Stimulated activated CD4-positive, alpha-beta T cell treated with anti-CD3 and anti-CD28 coated beads, Interleukin-4, amount 100 ng/mL, for 48 hours (primary cell): ENCODE measurements at regions not wholly inside any gene's neighbourhood (a gene's known extent, or its start where the extent isn't known, plus 50 kb on each side); places are given as distances from the start of the nearest gene placed in this dataset.
A peak's percentile ranks its signal among the peaks of the same experiment; 100 is the strongest.
"Not testable (repeated sequence)": the region's sequence is repeated elsewhere in the genome, so short reads cannot be mapped to it uniquely, and the experiment has no call there.

ENCODE experiments used
- DNase-seq, 2 donors: peaks; one replicate each; pipeline ENCODE4 v3.0.0-alpha.2; 2020; ENCODE audit warnings: low read depth in 2 of 2

GRCh38 chr4:155450676-155451075, 73.9 kb upstream of the MAP9 start:
- no peak for DNase-seq

GRCh38 chr4:155445306-155445705, 68.5 kb upstream of the MAP9 start:
- no peak for DNase-seq

- no peak for DNase-seq
Measured at GRCh38 chr4:155444721-155445120, 68.0 kb upstream of the MAP9 start.

- peak; percentile 41 to 63 for DNase-seq
Measured at GRCh38 chr4:155442267-155443105, 65.7 kb upstream of the MAP9 start.

GRCh38 chr4:155441475-155441874, 64.7 kb upstream of the MAP9 start:
- no peak for DNase-seq

GRCh38 chr4:155439760-155440159, 63.0 kb upstream of the MAP9 start:
- DNase-seq, result not testable (repeated sequence)

- no peak for DNase-seq
Measured at GRCh38 chr4:155434904-155435303, 58.1 kb upstream of the MAP9 start.

- DNase-seq, result no peak
Measured at GRCh38 chr4:155434366-155434765, 57.6 kb upstream of the MAP9 start.

GRCh38 chr4:155433636-155434360, 57.0 kb upstream of the MAP9 start:
- DNase-seq, result no peak

- no peak for DNase-seq
Measured at GRCh38 chr4:155430895-155431795, 54.4 kb upstream of the MAP9 start.

GRCh38 chr4:155428128-155428527, 51.4 kb upstream of the MAP9 start:
- no peak for DNase-seq

- no peak for DNase-seq
Measured at GRCh38 chr4:155426953-155427352, 50.2 kb upstream of the MAP9 start.
